ENCODE measurements at regions not wholly inside any gene's neighbourhood (a gene's known extent, or its start where the extent isn't known, plus 50 kb on each side); places are given as distances from the start of the nearest gene placed in this dataset.

- Mint-ChIP-seq H3K27me3 (ENCODE audit: low read depth) (peaks cover 8% of the 10 kb centered on the region), H3K4me1 (peaks cover 19% of the 10 kb centered on the region), H3K36me3 (ENCODE audit: low read depth) (no peaks in the 10 kb centered on the region), H3K4me3 (no peak overlapping the region), H3K9me3 (no peaks in the 10 kb centered on the region), H3K27ac (no peak overlapping the region)
- TF ChIP-seq CTCF (IDR thresholded peaks at IDR 0.05; ENCODE audit: unreplicated experiment in 3 of 3): no peak
These were observed 146.7 kb upstream of the ALKAL2 start for GRCh38 chr2:434625-435024.

DNA sequence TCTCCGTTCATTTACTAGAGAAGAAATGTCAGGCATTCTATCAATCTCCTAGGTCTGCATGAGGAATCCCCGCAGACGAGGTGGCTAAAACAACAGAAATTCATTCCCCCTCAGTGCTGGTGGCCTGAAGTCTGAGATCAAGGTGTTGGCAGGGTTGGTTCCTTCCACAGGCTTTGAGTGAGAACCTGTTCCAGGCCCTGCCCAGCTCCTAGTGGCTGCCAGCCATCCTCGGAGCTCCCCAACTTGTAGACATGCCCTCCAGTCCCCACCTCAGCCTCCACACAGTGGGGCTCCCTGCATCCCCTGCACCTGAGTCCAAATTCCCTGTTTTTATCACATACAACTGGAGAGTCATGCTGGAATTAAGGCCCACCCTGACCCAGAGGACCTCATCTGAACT, 145.3 kb upstream of the ALKAL2 start:
- Mint-ChIP-seq H3K4me1 (peaks cover 13% of the 10 kb centered on the region), H3K4me3 (no peak overlapping the region), H3K9me3 (no peaks in the 10 kb centered on the region), H3K36me3 (ENCODE audit: low read depth) (no peaks in the 10 kb centered on the region), H3K27me3 (ENCODE audit: low read depth) (peaks cover 11% of the 10 kb centered on the region), H3K27ac (no peak overlapping the region)
- TF ChIP-seq CTCF (IDR thresholded peaks at IDR 0.05; ENCODE audit: unreplicated experiment in 3 of 3): no peak

GRCh38 chr2:430291-431040, 142.6 kb upstream of the ALKAL2 start:
- H3K27me3 Mint-ChIP-seq (ENCODE audit: low read depth): peaks cover 11% of the 10 kb centered on the region
- TF ChIP-seq CTCF (IDR thresholded peaks at IDR 0.05; ENCODE audit: unreplicated experiment in 3 of 3): no peak
- H3K27ac Mint-ChIP-seq: no peak overlapping the region

DNA sequence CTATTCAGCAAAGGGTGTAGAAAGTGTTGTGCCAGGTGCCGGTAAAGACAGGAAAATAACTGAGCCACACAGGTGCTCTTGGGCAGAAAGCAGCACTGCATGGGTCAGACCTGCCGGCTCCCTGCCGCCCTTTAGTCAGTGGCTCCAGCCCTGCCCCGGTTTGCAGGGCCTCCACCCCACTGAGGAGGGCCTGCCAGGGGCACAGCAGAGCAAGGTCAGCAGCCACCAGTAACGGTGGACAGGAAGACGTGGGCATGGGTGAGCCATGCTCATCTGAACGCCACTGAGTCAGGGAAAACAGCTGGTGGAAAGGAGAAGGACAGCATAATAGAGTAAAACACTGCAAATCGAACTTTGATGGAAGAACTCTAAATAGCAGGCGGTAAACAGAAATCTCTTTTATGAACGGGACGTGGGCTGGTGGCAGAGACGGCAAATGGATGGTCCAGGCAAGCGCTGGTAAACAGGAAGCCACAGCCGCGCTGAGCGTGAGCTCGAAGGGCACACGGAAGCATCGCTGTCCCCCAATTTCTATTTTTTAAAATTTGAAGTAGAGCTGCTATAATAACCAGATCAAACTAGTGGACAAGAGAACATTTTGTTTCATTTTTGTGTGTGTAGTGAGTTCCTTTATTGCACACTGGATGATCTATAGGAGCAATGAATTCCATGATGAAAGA, 141.8 kb upstream of the ALKAL2 start:
- no peak for TF ChIP-seq CTCF (IDR thresholded peaks at IDR 0.05; ENCODE audit: unreplicated experiment in 3 of 3)
- H3K27ac Mint-ChIP-seq: no peak overlapping the region

More at GRCh38 chr2:430291-431040, 142.6 kb upstream of the ALKAL2 start:
- Mint-ChIP-seq H3K4me3 (no peak overlapping the region), H3K4me1 (peaks cover 10% of the 10 kb centered on the region), H3K36me3 (ENCODE audit: low read depth) (no peaks in the 10 kb centered on the region), H3K9me3 (no peaks in the 10 kb centered on the region)

GRCh38 chr2:429142-429541, 141.3 kb upstream of the ALKAL2 start:
- Mint-ChIP-seq H3K27me3 (ENCODE audit: low read depth) (peaks cover 11% of the 10 kb centered on the region), H3K4me1 (peaks cover 8% of the 10 kb centered on the region), H3K27ac (no peak overlapping the region), H3K36me3 (ENCODE audit: low read depth) (no peaks in the 10 kb centered on the region), H3K9me3 (no peaks in the 10 kb centered on the region), H3K4me3 (no peak overlapping the region)
- TF ChIP-seq CTCF (IDR thresholded peaks at IDR 0.05; ENCODE audit: unreplicated experiment in 3 of 3): no peak

More for the DNA sequence above, 141.8 kb upstream of the ALKAL2 start:
- H3K4me3 Mint-ChIP-seq: no peak overlapping the region
- H3K36me3 Mint-ChIP-seq (ENCODE audit: low read depth): no peaks in the 10 kb centered on the region
- peaks cover 11% of the 10 kb centered on the region for H3K27me3 Mint-ChIP-seq (ENCODE audit: low read depth)
- H3K4me1 Mint-ChIP-seq: peaks cover 10% of the 10 kb centered on the region
- no peaks in the 10 kb centered on the region for H3K9me3 Mint-ChIP-seq
